Fibroblast of lung (primary cell): ENCODE measurements at regions not wholly inside any gene's neighbourhood (a gene's known extent, or its start where the extent isn't known, plus 50 kb on each side); places are given as distances from the start of the nearest gene placed in this dataset.

ENCODE experiments used
- DNase-seq, 2 donors: peaks; one replicate each; pipeline versions ENCODE4 v3.0.0 to v3.0.0-alpha.2; 2010; ENCODE audit warnings: low read depth in 2 of 2
- H2AFZ ChIP-seq: 2 replicates; pipeline ENCODE4 v1.5.1; 2012; ENCODE audit warnings: low read length, control low read depth, inconsistent platforms
- H3K27ac ChIP-seq: 2 replicates; pipeline ENCODE4 v1.5.1; 2011; ENCODE audit warnings: low read length, control low read depth; ENCODE audit not compliant: insufficient read depth
- H3K27me3 ChIP-seq: 2 replicates; pipeline ENCODE4 v1.5.1; 2011; ENCODE audit warnings: mild to moderate bottlenecking, low read length; ENCODE audit not compliant: control insufficient read depth, insufficient read depth
- H3K36me3 ChIP-seq: 2 replicates; pipeline ENCODE4 v1.5.1; 2011; ENCODE audit warnings: low read length; ENCODE audit not compliant: control insufficient read depth, insufficient read depth
- H3K4me1 ChIP-seq: 2 replicates; pipeline ENCODE4 v1.5.1; 2011; ENCODE audit warnings: low read length; ENCODE audit not compliant: control insufficient read depth, insufficient read depth; ENCODE audit errors: extremely low read depth
- H3K4me2 ChIP-seq: 2 replicates; pipeline ENCODE4 v1.5.1; 2011; ENCODE audit warnings: low read length, control low read depth; ENCODE audit not compliant: insufficient read depth; ENCODE audit errors: extremely low read depth
- H3K4me3 ChIP-seq, 4 experiments: fragments of 200-600 bp in 1 of 4; sonication (generic) in 1 of 4; replicated peaks in 1 of 4; 2 replicates each; pipeline ENCODE4 v1.5.1; 2011 to 2016; ENCODE audit warnings: low read length in 4 of 4, low read depth in 3 of 4, mild to moderate bottlenecking in 3 of 4, control low read depth in 2 of 4, inconsistent platforms in 1 of 4, mixed read lengths in 1 of 4; ENCODE audit not compliant: insufficient read depth in 1 of 4; ENCODE audit errors: control extremely low read depth in 1 of 4
- H3K79me2 ChIP-seq: 2 replicates; pipeline ENCODE4 v1.5.1; 2012; ENCODE audit warnings: mild to moderate bottlenecking, low read length, inconsistent platforms; ENCODE audit not compliant: control insufficient read depth, insufficient read depth
- H3K9ac ChIP-seq: 2 replicates; pipeline ENCODE4 v1.5.1; 2011; ENCODE audit warnings: mild to moderate bottlenecking, low read length, control low read depth; ENCODE audit not compliant: insufficient read depth
- H3K9me3 ChIP-seq: 2 replicates; pipeline ENCODE4 v1.5.1; 2012; ENCODE audit warnings: low read depth, low read length; ENCODE audit not compliant: control insufficient read depth, insufficient read depth
- H4K20me1 ChIP-seq: 2 replicates; pipeline ENCODE4 v1.5.1; 2011; ENCODE audit warnings: low read length; ENCODE audit not compliant: control insufficient read depth, insufficient read depth; ENCODE audit errors: extremely low read depth
- EZH2 ChIP-seq: IDR thresholded peaks from 2 replicates; pipeline ENCODE4 v1.5.1; 2012; ENCODE audit warnings: low read length, control low read depth, mild to moderate bottlenecking; ENCODE audit errors: missing control alignments
- TF ChIP-seq, protein P1 (sequence below), 2 donors: IDR thresholded peaks in 1 of 2; conservative IDR thresholded peaks in 1 of 2; 1 replicate in 1 of 2; 2 replicates in 1 of 2; pipeline ENCODE4 v1.5.1; 2011 to 2012; ENCODE audit warnings: low read length in 2 of 2, control low read depth in 1 of 2, inconsistent platforms in 1 of 2, low read depth in 1 of 2, mild to moderate bottlenecking in 1 of 2

DNA sequence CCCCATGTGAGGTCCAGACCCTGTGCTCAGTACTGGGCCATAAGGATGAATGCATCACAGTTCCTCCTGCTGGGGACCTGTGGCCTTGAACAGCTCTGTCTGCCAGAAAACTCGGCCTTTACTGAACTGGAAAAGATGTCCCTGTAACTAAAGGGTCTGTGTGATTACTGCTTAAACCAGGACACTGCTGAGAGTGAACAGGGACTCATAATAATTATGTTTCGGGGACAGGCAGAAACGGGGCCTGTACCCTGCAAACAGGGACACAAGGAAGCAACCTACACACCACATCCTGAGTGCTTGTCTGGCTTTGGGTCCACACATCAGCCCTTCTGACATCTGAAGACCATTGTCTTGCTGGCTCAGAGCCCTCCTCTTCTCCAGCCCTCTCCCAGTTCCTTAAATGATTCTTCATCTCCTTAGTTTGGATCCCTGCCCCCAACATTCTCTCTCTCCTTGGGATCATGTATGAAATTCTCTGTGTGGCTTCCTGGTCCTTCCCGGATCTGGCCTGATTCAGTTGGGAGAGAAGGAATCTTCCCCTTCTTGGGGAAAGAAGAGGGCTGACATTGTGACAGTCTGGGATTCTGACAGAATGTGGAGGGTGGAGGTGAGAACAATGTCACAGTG, 248.0 kb downstream of the MYCN start:
- Histone ChIP-seq H3K4me1 (no peaks in the 10 kb centered on the region), H3K27ac (no peak overlapping the region), H3K9ac (no peak overlapping the region), H3K27me3 (no peaks in the 10 kb centered on the region), H3K79me2 (no peaks in the 10 kb centered on the region), H3K4me2 (no peak overlapping the region), H2AFZ (no peak overlapping the region), H4K20me1 (no peaks in the 10 kb centered on the region), H3K4me3 (no peak overlapping the region), H3K36me3 (no peaks in the 10 kb centered on the region), H3K9me3 (no peaks in the 10 kb centered on the region)
- TF ChIP-seq EZH2, result no peak
- TF ChIP-seq, protein P1, sequence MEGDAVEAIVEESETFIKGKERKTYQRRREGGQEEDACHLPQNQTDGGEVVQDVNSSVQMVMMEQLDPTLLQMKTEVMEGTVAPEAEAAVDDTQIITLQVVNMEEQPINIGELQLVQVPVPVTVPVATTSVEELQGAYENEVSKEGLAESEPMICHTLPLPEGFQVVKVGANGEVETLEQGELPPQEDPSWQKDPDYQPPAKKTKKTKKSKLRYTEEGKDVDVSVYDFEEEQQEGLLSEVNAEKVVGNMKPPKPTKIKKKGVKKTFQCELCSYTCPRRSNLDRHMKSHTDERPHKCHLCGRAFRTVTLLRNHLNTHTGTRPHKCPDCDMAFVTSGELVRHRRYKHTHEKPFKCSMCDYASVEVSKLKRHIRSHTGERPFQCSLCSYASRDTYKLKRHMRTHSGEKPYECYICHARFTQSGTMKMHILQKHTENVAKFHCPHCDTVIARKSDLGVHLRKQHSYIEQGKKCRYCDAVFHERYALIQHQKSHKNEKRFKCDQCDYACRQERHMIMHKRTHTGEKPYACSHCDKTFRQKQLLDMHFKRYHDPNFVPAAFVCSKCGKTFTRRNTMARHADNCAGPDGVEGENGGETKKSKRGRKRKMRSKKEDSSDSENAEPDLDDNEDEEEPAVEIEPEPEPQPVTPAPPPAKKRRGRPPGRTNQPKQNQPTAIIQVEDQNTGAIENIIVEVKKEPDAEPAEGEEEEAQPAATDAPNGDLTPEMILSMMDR (conservative IDR thresholded peaks at IDR 0.05 in 1 of 2, IDR thresholded peaks at IDR 0.05 in 1 of 2; ENCODE audit: low read depth in 1 of 2, low read length in 2 of 2), result no peak
- no peak for DNase-seq

DNA sequence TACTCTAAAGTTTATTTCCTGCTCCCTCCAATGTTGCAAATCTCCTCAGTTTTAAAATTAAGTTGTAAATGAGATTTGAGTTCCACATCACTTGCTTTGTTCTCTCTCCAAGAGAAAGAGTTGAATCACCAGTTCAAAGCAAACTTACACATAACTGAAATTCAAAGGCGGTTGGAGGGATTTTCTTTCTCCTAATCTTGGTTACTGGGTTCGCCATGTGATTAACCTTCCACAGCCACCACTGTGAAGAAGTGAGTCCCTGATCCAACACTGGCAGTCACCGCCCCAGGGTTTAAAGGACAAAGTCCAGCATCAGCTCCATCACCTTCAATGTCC, 247.1 kb downstream of the MYCN start:
- Histone ChIP-seq H3K27me3 (no peaks in the 10 kb centered on the region), H3K79me2 (no peaks in the 10 kb centered on the region), H4K20me1 (no peaks in the 10 kb centered on the region), H3K4me2 (no peak overlapping the region), H2AFZ (no peak overlapping the region), H3K9me3 (no peaks in the 10 kb centered on the region), H3K4me1 (no peaks in the 10 kb centered on the region), H3K4me3 (no peak overlapping the region), H3K36me3 (no peaks in the 10 kb centered on the region), H3K27ac (no peak overlapping the region), H3K9ac (no peak overlapping the region)
- no peak for TF ChIP-seq EZH2
- TF ChIP-seq, protein P1 (conservative IDR thresholded peaks at IDR 0.05 in 1 of 2, IDR thresholded peaks at IDR 0.05 in 1 of 2; ENCODE audit: low read depth in 1 of 2, low read length in 2 of 2), result no peak
- no peak for DNase-seq

DNA sequence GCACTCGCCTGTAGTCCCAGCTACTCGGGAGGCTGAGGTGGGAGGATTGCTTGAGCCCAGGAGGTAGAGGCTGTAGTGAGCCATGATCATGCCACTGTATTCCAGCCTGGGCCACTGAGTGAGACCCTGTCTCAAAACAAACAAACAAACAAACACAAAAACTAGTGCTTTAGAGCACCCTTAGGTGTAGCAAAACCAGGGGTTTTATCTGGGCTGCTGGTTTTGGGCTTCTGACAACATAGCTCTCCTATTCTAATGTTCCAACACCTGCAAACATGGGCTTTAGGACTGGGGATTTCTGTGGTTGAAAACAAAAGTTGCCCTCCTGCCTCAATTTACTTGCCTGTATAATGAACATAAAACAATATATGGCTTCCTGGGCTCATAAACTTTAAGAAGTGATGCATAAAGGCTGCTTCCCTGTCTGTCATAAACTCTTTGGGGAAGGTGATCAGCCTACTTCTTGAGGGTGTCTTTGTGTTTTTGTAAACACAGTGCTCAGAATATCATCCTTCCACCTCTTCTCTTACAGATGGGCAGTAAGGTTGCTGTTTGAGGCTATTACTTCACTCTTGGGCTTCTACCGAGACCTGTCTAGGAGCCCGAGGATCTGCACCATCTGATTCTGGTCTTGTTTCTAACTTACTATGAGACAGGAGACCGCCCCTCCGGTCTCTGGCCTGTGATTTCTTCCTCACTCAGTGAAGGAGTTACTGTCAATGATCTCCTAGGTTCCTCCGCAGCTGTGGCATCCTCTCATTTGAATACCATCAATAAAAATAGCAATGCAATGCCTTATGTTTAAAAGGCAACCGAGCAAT, 246.5 kb downstream of the MYCN start:
- TF ChIP-seq, protein P1 (conservative IDR thresholded peaks at IDR 0.05 in 1 of 2, IDR thresholded peaks at IDR 0.05 in 1 of 2; ENCODE audit: low read depth in 1 of 2, low read length in 2 of 2), result no peak
- no peak for TF ChIP-seq EZH2
- Histone ChIP-seq H3K36me3 (no peaks in the 10 kb centered on the region), H4K20me1 (no peaks in the 10 kb centered on the region), H3K9ac (no peak overlapping the region), H3K4me2 (no peak overlapping the region), H3K9me3 (no peaks in the 10 kb centered on the region), H2AFZ (no peak overlapping the region), H3K4me1 (no peaks in the 10 kb centered on the region), H3K27ac (no peak overlapping the region), H3K27me3 (no peaks in the 10 kb centered on the region), H3K4me3 (no peak overlapping the region), H3K79me2 (no peaks in the 10 kb centered on the region)
- DNase-seq, result no peak
